C4-2B (cell line): ENCODE measurements at regions not wholly inside any gene's neighbourhood (a gene's known extent, or its start where the extent isn't known, plus 50 kb on each side); places are given as distances from the start of the nearest gene placed in this dataset.

Source experiments
- H3K27ac ChIP-seq: fragments of 450-650 bp; 2 replicates; pipeline ENCODE4 v1.5.1; 2017
- CTCF ChIP-seq: fragments of 450-650 bp; conservative IDR thresholded peaks from 2 replicates; pipeline ENCODE4 v1.5.1; 2017; ENCODE audit warnings: mild to moderate bottlenecking
- ZFX ChIP-seq: fragments of 450-650 bp; IDR thresholded peaks from 2 replicates; pipeline ENCODE4 v1.6.1; 2017

GRCh38 chr1:25095635-25096200 is 136.6 kb downstream of the SYF2 start:
- TF ChIP-seq ZFX (no peak), CTCF (no peak)

DNA sequence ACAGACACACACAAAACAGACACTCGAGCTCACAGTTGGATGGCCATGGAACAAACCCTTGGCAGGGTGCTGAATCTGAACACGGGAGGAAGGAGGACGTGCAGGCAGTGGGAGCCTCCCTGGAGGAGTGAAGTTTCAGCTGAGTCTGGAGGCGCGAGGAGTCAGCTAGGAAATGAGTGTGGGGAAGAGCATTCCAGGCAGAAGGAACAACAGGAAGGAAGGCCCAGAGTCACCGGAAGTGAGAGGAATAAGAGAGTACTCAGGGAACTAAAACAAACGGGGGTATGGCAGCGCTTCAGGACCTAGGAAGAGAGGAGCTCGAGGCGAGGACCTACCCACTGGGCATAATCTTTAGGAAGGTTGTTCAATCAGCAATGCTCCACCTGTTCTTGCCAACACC is 137.3 kb downstream of the SYF2 start:
- TF ChIP-seq ZFX (no peak), CTCF (no peak)
- no peak overlapping the region for H3K27ac ChIP-seq

More at GRCh38 chr1:25095635-25096200, 136.6 kb downstream of the SYF2 start:
- H3K27ac ChIP-seq = no peak overlapping the region

- H3K27ac ChIP-seq = no peak overlapping the region
- TF ChIP-seq ZFX (no peak), CTCF (no peak)
Observed at GRCh38 chr1:25094229-25094628, 138.1 kb downstream of the SYF2 start.

- TF ChIP-seq CTCF = no peak
- TF ChIP-seq ZFX = no peak
- no peak overlapping the region for H3K27ac ChIP-seq
Observed at GRCh38 chr1:25091658-25092057, 140.6 kb downstream of the SYF2 start.

DNA sequence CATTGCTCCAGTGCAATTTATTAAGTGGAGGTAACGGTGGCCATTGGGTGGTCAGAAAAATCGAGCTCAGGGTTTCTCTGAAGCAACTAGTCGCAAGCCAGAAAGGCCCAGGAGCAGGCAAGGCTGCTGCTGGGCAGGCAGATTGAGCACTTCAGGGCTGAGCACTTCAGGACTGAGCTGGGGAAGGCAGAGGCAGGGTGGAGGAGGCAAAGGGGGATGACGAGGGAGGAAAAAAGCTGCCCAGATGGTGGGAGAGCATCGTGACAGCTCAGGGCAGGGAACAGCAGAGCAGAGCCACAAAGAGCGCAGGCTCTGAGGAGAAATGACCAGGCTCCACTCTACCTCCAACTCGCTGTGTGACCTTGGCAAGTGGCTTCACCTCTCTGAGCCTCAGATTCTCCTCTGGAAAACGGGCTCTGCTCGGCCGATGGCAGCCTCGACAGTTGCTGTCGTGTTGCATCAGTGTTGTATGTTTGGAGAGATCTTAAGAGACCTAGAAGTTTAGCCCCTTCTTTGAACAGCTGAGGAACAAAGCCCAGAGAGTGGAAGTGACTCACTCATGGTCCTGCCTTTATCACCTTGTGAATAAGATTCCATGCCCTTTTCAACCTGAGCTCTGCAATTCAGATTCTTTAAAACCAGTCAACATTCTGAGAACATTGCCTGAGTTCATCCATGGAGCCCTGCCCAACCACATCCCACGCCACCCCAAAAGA is 141.4 kb downstream of the SYF2 start:
- no peak for TF ChIP-seq CTCF
- TF ChIP-seq ZFX = no peak
- no peak overlapping the region for H3K27ac ChIP-seq

DNA sequence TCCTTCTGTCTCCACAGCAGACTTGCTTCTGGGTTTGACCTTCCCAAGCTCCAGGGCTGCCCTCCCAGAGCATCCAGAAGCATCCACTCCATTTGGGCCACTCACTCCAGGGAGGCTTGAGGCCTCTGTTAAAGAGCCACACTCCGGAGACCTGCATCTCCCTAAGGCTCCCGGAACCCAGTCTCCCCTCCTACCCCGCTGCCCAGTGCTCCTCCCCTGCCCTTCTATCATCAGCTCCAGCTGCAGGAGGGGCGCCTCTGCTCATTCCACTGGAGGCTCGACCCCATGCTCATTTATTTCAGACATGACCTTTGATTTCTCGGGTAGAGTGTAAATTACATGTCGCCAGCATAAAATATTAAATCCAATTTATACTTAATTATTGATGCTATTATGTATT is 142.5 kb downstream of the SYF2 start:
- no peak for TF ChIP-seq CTCF
- TF ChIP-seq ZFX = no peak
- H3K27ac ChIP-seq = no peak overlapping the region

DNA sequence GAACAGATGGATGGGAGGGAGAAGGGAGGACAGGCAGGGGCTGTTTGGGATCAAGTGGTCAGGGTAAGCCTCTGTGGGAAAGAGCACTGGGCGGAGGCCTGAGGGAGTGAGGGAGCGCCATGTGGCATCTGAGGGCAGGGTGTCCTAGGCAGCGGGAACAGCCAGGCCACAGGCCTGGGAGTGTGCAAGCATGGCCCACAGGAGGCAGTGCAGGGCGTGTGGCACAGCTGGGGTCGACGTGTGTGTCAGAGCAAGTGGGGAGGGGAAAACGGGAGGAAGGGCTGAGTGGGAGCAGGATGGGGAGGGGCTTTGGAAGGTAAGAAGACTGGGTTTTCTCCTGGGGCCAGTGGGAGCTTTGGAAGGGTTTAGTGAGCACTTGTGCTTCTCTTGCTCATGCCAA is 143.4 kb downstream of the SYF2 start:
- TF ChIP-seq ZFX (no peak), CTCF (no peak)
- H3K27ac ChIP-seq = no peak overlapping the region
